Osteoblast (primary cell): ENCODE measurements at regions not wholly inside any gene's neighbourhood (a gene's known extent, or its start where the extent isn't known, plus 50 kb on each side); places are given as distances from the start of the nearest gene placed in this dataset.
A peak's percentile ranks its signal among the peaks of the same experiment; 100 is the strongest.

Source experiments
- DNase-seq: peaks from one replicate; pipeline ENCODE4 v3.0.0; 2011; ENCODE audit warnings: low spot score, mixed read lengths; ENCODE audit not compliant: insufficient read length; ENCODE audit errors: missing footprints
- H2AFZ ChIP-seq: 2 replicates; pipeline ENCODE4 v1.6.0; 2011; ENCODE audit warnings: mild to moderate bottlenecking, low read length
- H3K27ac ChIP-seq: 2 replicates; pipeline ENCODE4 v1.5.1; 2011; ENCODE audit warnings: mild to moderate bottlenecking, low read depth, low read length, moderate library complexity
- H3K27me3 ChIP-seq: 2 replicates; pipeline ENCODE4 v1.6.0; 2012; ENCODE audit warnings: mild to moderate bottlenecking, control low read depth, inconsistent platforms, low read length, moderate library complexity; ENCODE audit not compliant: insufficient read depth
- H3K36me3 ChIP-seq: 2 replicates; pipeline ENCODE4 v1.5.1; 2011; ENCODE audit warnings: mild to moderate bottlenecking, low read length, control low read depth, moderate library complexity; ENCODE audit not compliant: insufficient read depth
- H3K4me1 ChIP-seq: 2 replicates; pipeline ENCODE4 v1.5.1; 2011; ENCODE audit warnings: mild to moderate bottlenecking, low read length, control low read depth, moderate library complexity; ENCODE audit not compliant: insufficient read depth
- H3K4me2 ChIP-seq: 2 replicates; pipeline ENCODE4 v1.6.0; 2011; ENCODE audit warnings: mild to moderate bottlenecking, low read length; ENCODE audit not compliant: insufficient read depth
- H3K4me3 ChIP-seq: fragments of 200-600 bp; sonication (generic); 3 replicates; pipeline ENCODE4 v1.5.1; 2012; ENCODE audit warnings: mild to moderate bottlenecking, low read length, inconsistent platforms; ENCODE audit not compliant: insufficient read depth
- H3K79me2 ChIP-seq: 2 replicates; pipeline ENCODE4 v1.6.0; 2012; ENCODE audit warnings: mild to moderate bottlenecking, low read length, control low read depth, inconsistent platforms; ENCODE audit not compliant: insufficient read depth
- H3K9me3 ChIP-seq: 2 replicates; pipeline ENCODE4 v1.5.1; 2011; ENCODE audit warnings: low read depth, low read length, control low read depth
- H4K20me1 ChIP-seq: 2 replicates; pipeline ENCODE4 v1.6.0; 2012; ENCODE audit warnings: mild to moderate bottlenecking, low read length, control low read depth; ENCODE audit not compliant: insufficient read depth
- CTCF ChIP-seq: IDR thresholded peaks from 2 replicates; pipeline ENCODE4 v1.5.1; 2011; ENCODE audit warnings: mild to moderate bottlenecking, low read depth, low read length, moderate library complexity; ENCODE audit errors: extremely low read depth

- H4K20me1 ChIP-seq = no peaks in the 10 kb centered on the region
- no peak for DNase-seq
- peak overlapping the region; percentile 20 for H3K4me2 ChIP-seq
- H3K27ac ChIP-seq = no peak overlapping the region
- TF ChIP-seq CTCF = no peak
- H3K79me2 ChIP-seq = no peaks in the 10 kb centered on the region
- H2AFZ ChIP-seq = peak overlapping the region; percentile 54
- H3K9me3 ChIP-seq = no peaks in the 10 kb centered on the region
- H3K4me1 ChIP-seq = no peaks in the 10 kb centered on the region
- H3K4me3 ChIP-seq = peak overlapping the region; percentile 6
- no peaks in the 10 kb centered on the region for H3K27me3 ChIP-seq
- no peaks in the 10 kb centered on the region for H3K36me3 ChIP-seq
Observed at GRCh38 chr7:132666071-132666773, 90.0 kb upstream of the PLXNA4 start.

- no peaks in the 10 kb centered on the region for H3K27me3 ChIP-seq
- H3K4me2 ChIP-seq = no peak overlapping the region
- TF ChIP-seq CTCF = peak; percentile 58
- H3K36me3 ChIP-seq = no peaks in the 10 kb centered on the region
- no peaks in the 10 kb centered on the region for H3K9me3 ChIP-seq
- H3K4me3 ChIP-seq = no peak overlapping the region
- H4K20me1 ChIP-seq = no peaks in the 10 kb centered on the region
- no peak for DNase-seq
- H3K27ac ChIP-seq = no peak overlapping the region
- peaks cover 10% of the 10 kb centered on the region for H3K4me1 ChIP-seq
- H2AFZ ChIP-seq = no peak overlapping the region
- no peaks in the 10 kb centered on the region for H3K79me2 ChIP-seq
Observed at GRCh38 chr7:132656846-132657776, 80.8 kb upstream of the PLXNA4 start.

GRCh38 chr7:132656341-132656740, 80.1 kb upstream of the PLXNA4 start:
- Histone ChIP-seq H3K4me2 (no peak overlapping the region), H3K4me3 (no peak overlapping the region), H3K27ac (no peak overlapping the region), H2AFZ (no peak overlapping the region), H3K9me3 (no peaks in the 10 kb centered on the region), H3K79me2 (no peaks in the 10 kb centered on the region), H4K20me1 (no peaks in the 10 kb centered on the region), H3K36me3 (no peaks in the 10 kb centered on the region), H3K27me3 (no peaks in the 10 kb centered on the region), H3K4me1 (peaks cover 10% of the 10 kb centered on the region)
- no peak for DNase-seq
- no peak for TF ChIP-seq CTCF
